HG02884 (cell line): ENCODE measurements at regions not wholly inside any gene's neighbourhood (a gene's known extent, or its start where the extent isn't known, plus 50 kb on each side); places are given as distances from the start of the nearest gene placed in this dataset.
"Not testable (repeated sequence)": the region's sequence is repeated elsewhere in the genome, so short reads cannot be mapped to it uniquely, and the experiment has no call there.

ENCODE experiments used
- ATAC-seq: cut with Tn5 transposase; IDR thresholded peaks from one replicate; pipeline ENCODE4 v1.9.1; 2021; ENCODE audit warnings: mild to moderate bottlenecking, moderate library complexity; ENCODE audit not compliant: unreplicated experiment

GRCh38 chr6:167467793-167468431 is 143.0 kb downstream of the TTLL2 start:
- ATAC-seq = no peak

- ATAC-seq = no peak
Observed at GRCh38 chr6:167469101-167469500, 144.2 kb downstream of the TTLL2 start.

- no peak for ATAC-seq
Observed at GRCh38 chr6:167469672-167470071, 144.8 kb downstream of the TTLL2 start.

GRCh38 chr6:167470101-167470835 is 145.4 kb downstream of the TTLL2 start:
- no peak for ATAC-seq

GRCh38 chr6:167470836-167471547 is 146.1 kb downstream of the TTLL2 start:
- ATAC-seq = no peak

GRCh38 chr6:167471548-167471930 is 146.7 kb downstream of the TTLL2 start:
- ATAC-seq = no peak

GRCh38 chr6:167472148-167472547 is 147.3 kb downstream of the TTLL2 start:
- no peak for ATAC-seq

GRCh38 chr6:167472880-167473279 is 148.0 kb downstream of the TTLL2 start:
- ATAC-seq = no peak

- no peak for ATAC-seq
Observed at GRCh38 chr6:167474171-167474570, 149.3 kb downstream of the TTLL2 start.

GRCh38 chr6:167474725-167475124 is 149.8 kb downstream of the TTLL2 start:
- no peak for ATAC-seq

GRCh38 chr6:167475947-167476346 is 151.1 kb downstream of the TTLL2 start:
- ATAC-seq = no peak

- no peak for ATAC-seq
Observed at GRCh38 chr6:167476844-167477595, 152.1 kb downstream of the TTLL2 start.

- no peak for ATAC-seq
Observed at GRCh38 chr6:167477688-167478087, 152.8 kb downstream of the TTLL2 start.

GRCh38 chr6:167479301-167479700 is 154.4 kb downstream of the TTLL2 start:
- no peak for ATAC-seq

- ATAC-seq = no peak
Observed at GRCh38 chr6:167479901-167480648, 155.2 kb downstream of the TTLL2 start.

GRCh38 chr6:167481307-167481926 is 156.5 kb downstream of the TTLL2 start:
- no peak for ATAC-seq

GRCh38 chr6:167482801-167483200 is 157.9 kb downstream of the TTLL2 start:
- not testable (repeated sequence) for ATAC-seq

GRCh38 chr6:167485186-167485978 is 160.5 kb downstream of the TTLL2 start:
- no peak for ATAC-seq
